GM23338 (cell line): ENCODE measurements at regions not wholly inside any gene's neighbourhood (a gene's known extent, or its start where the extent isn't known, plus 50 kb on each side); places are given as distances from the start of the nearest gene placed in this dataset.

Experiments used
- ATAC-seq: fragments of 200-7000 bp; cut with Tn5 transposase; 3 replicates; pipeline ENCODE4 v1.9.1; 2020
- DNase-seq: peaks from one replicate; pipeline ENCODE4 v3.0.0-alpha.2; 2015; ENCODE audit warnings: low spot score
- H2AFZ ChIP-seq: fragments of 200-600 bp; sonication (generic); 2 replicates; pipeline ENCODE4 v1.8.0; 2016; ENCODE audit warnings: antibody characterized with exemption, mild to moderate bottlenecking, moderate library complexity
- H3F3A ChIP-seq: fragments of 200-600 bp; sonication (generic); replicated peaks from 2 replicates; pipeline ENCODE4 v1.8.0; 2017; ENCODE audit warnings: antibody characterized with exemption, mixed run types, low read depth
- H3K27ac ChIP-seq: fragments of 200-600 bp; sonication (generic); 2 replicates; pipeline ENCODE4 v1.6.1; 2016; ENCODE audit warnings: low read depth
- H3K27me3 ChIP-seq: fragments of 200-600 bp; sonication (generic); 2 replicates; pipeline ENCODE4 v1.8.0; 2016; ENCODE audit warnings: mild to moderate bottlenecking, mixed run types, moderate library complexity; ENCODE audit not compliant: insufficient read depth
- H3K36me3 ChIP-seq: fragments of 200-600 bp; sonication (generic); 2 replicates; pipeline ENCODE4 v1.8.0; 2016; ENCODE audit warnings: mild to moderate bottlenecking; ENCODE audit not compliant: insufficient read depth
- H3K4me1 ChIP-seq: fragments of 200-600 bp; sonication (generic); 2 replicates; pipeline ENCODE4 v1.8.0; 2016; ENCODE audit warnings: mild to moderate bottlenecking, moderate library complexity; ENCODE audit not compliant: insufficient read depth
- H3K4me2 ChIP-seq: fragments of 200-600 bp; sonication (generic); 2 replicates; pipeline ENCODE4 v1.7.1; 2017; ENCODE audit warnings: mixed run types
- H3K4me3 ChIP-seq: fragments of 200-600 bp; sonication (generic); 2 replicates; pipeline ENCODE4 v1.6.1; 2016; ENCODE audit warnings: mixed run types
- H3K79me2 ChIP-seq: fragments of 200-600 bp; sonication (generic); replicated peaks from 2 replicates; pipeline ENCODE4 v1.8.0; 2017; ENCODE audit warnings: mild to moderate bottlenecking; ENCODE audit not compliant: insufficient read depth
- H3K9me2 ChIP-seq: fragments of 200-600 bp; sonication (generic); 2 replicates; pipeline ENCODE4 v1.8.0; 2017; ENCODE audit not compliant: insufficient read depth
- H4K20me1 ChIP-seq: fragments of 200-600 bp; sonication (generic); replicated peaks from 2 replicates; pipeline ENCODE4 v1.8.0; 2017; ENCODE audit warnings: mild to moderate bottlenecking; ENCODE audit not compliant: insufficient read depth
- H3K27ac Mint-ChIP-seq: 2 replicates; pipeline ENCODE4 v1.8.0; 2020; ENCODE audit warnings: inconsistent platforms, mild to moderate bottlenecking, moderate library complexity, mixed read lengths
- H3K27me3 Mint-ChIP-seq: 3 replicates; pipeline ENCODE4 v1.8.0; 2022; ENCODE audit warnings: low read depth, mild to moderate bottlenecking, moderate library complexity, mixed read lengths, inconsistent platforms; ENCODE audit not compliant: insufficient read depth, poor library complexity
- H3K36me3 Mint-ChIP-seq: 3 replicates; pipeline ENCODE4 v1.8.0; 2021; ENCODE audit warnings: low read depth, mild to moderate bottlenecking, inconsistent platforms, moderate library complexity, mixed read lengths
- H3K4me1 Mint-ChIP-seq: 3 replicates; pipeline ENCODE4 v1.8.0; 2020; ENCODE audit warnings: mild to moderate bottlenecking, inconsistent platforms, mixed read lengths
- H3K4me3 Mint-ChIP-seq: 3 replicates; pipeline ENCODE4 v1.8.0; 2021; ENCODE audit warnings: moderate library complexity, mild to moderate bottlenecking, inconsistent platforms, mixed read lengths
- H3K9me3 Mint-ChIP-seq: 3 replicates; pipeline ENCODE4 v1.8.0; 2020; ENCODE audit warnings: moderate library complexity, mild to moderate bottlenecking, inconsistent platforms, mixed read lengths
- CREB1 ChIP-seq: fragments of 250-450 bp; sonication (Bioruptor Pico); IDR thresholded peaks from 2 replicates; pipeline ENCODE4 v1.5.0; 2020; ENCODE audit warnings: low read depth, mild to moderate bottlenecking, moderate library complexity
- CTCF ChIP-seq, 2 experiments: fragments of 200-600 bp in 1 of 2; sonication (generic) in 1 of 2; conservative IDR thresholded peaks; 2 replicates each; pipeline versions ENCODE4 v1.5.1 to v1.6.1; 2016 to 2017; ENCODE audit warnings: antibody characterized with exemption in 2 of 2, low read depth in 2 of 2, mild to moderate bottlenecking in 2 of 2, moderate library complexity in 1 of 2
- ETS1 ChIP-seq: IDR thresholded peaks from 2 replicates; pipeline ENCODE4 v1.6.1; 2016; ENCODE audit warnings: antibody characterized with exemption
- EZH2 ChIP-seq: fragments of 200-600 bp; sonication (generic); IDR thresholded peaks from one replicate; pipeline ENCODE4 v1.8.0; 2017; ENCODE audit warnings: antibody characterized with exemption, mild to moderate bottlenecking, low read depth; ENCODE audit not compliant: unreplicated experiment
- EZH2phosphoT487 ChIP-seq: fragments of 200-600 bp; sonication (generic); IDR thresholded peaks from one replicate; pipeline ENCODE4 v1.8.1; 2018; ENCODE audit warnings: antibody characterized with exemption; ENCODE audit not compliant: unreplicated experiment
- JUNB ChIP-seq: IDR thresholded peaks from one replicate; pipeline ENCODE4 v1.6.1; 2016; ENCODE audit warnings: antibody characterized with exemption; ENCODE audit not compliant: unreplicated experiment
- NANOG ChIP-seq: IDR thresholded peaks from 2 replicates; pipeline ENCODE4 v1.6.1; 2016; ENCODE audit warnings: antibody characterized with exemption, borderline replicate concordance
- POLR2AphosphoS5 ChIP-seq: IDR thresholded peaks from 2 replicates; pipeline ENCODE4 v1.6.1; 2016; ENCODE audit warnings: antibody characterized with exemption, low read depth
- REST ChIP-seq: IDR thresholded peaks from one replicate; pipeline ENCODE4 v1.6.1; 2018; ENCODE audit warnings: antibody characterized with exemption; ENCODE audit not compliant: unreplicated experiment
- STAT1 ChIP-seq: IDR thresholded peaks from one replicate; pipeline ENCODE4 v1.6.1; 2016; ENCODE audit warnings: antibody characterized with exemption; ENCODE audit not compliant: unreplicated experiment
- ZNF114 ChIP-seq: fragments of 250-450 bp; sonication (Bioruptor Pico); IDR thresholded peaks from 2 replicates; pipeline ENCODE4 v1.5.0; 2020; ENCODE audit warnings: mild to moderate bottlenecking, moderate library complexity
- ZNF331 ChIP-seq: fragments of 250-450 bp; sonication (Bioruptor Pico); IDR thresholded peaks from 2 replicates; pipeline ENCODE4 v1.5.0; 2020; ENCODE audit warnings: low read depth, mild to moderate bottlenecking, moderate library complexity
- TF ChIP-seq, protein P1 (sequence below): fragments of 250-450 bp; sonication (Bioruptor Pico); IDR thresholded peaks from 2 replicates; pipeline ENCODE4 v1.5.0; 2020; ENCODE audit warnings: mild to moderate bottlenecking, moderate library complexity

GRCh38 chr16:86928523-86929011 lies 350.2 kb downstream of the FOXL1 start:
- Histone ChIP-seq H3K79me2 (no peaks in the 10 kb centered on the region), H4K20me1 (no peaks in the 10 kb centered on the region), H3F3A (no peaks in the 10 kb centered on the region), H3K36me3 (no peaks in the 10 kb centered on the region), H3K4me3 (no peak overlapping the region), H3K27me3 (no peaks in the 10 kb centered on the region), H3K9me2 (no peaks in the 10 kb centered on the region), H2AFZ (no peak overlapping the region), H3K4me2 (no peak overlapping the region), H3K27ac (no peak overlapping the region), H3K4me1 (peaks cover 7% of the 10 kb centered on the region)
- peaks cover 9% of the 10 kb centered on the region for H3K27me3 Mint-ChIP-seq
- H3K27ac Mint-ChIP-seq = no peak overlapping the region
- no peaks in the 10 kb centered on the region for H3K4me1 Mint-ChIP-seq
- no peak overlapping the region for H3K4me3 Mint-ChIP-seq
- no peak for TF ChIP-seq NANOG
- TF ChIP-seq EZH2 = no peak
- TF ChIP-seq REST = no peak
- TF ChIP-seq JUNB = no peak
- no peak for TF ChIP-seq CREB1
- no peak for TF ChIP-seq EZH2phosphoT487
- TF ChIP-seq, protein P1, sequence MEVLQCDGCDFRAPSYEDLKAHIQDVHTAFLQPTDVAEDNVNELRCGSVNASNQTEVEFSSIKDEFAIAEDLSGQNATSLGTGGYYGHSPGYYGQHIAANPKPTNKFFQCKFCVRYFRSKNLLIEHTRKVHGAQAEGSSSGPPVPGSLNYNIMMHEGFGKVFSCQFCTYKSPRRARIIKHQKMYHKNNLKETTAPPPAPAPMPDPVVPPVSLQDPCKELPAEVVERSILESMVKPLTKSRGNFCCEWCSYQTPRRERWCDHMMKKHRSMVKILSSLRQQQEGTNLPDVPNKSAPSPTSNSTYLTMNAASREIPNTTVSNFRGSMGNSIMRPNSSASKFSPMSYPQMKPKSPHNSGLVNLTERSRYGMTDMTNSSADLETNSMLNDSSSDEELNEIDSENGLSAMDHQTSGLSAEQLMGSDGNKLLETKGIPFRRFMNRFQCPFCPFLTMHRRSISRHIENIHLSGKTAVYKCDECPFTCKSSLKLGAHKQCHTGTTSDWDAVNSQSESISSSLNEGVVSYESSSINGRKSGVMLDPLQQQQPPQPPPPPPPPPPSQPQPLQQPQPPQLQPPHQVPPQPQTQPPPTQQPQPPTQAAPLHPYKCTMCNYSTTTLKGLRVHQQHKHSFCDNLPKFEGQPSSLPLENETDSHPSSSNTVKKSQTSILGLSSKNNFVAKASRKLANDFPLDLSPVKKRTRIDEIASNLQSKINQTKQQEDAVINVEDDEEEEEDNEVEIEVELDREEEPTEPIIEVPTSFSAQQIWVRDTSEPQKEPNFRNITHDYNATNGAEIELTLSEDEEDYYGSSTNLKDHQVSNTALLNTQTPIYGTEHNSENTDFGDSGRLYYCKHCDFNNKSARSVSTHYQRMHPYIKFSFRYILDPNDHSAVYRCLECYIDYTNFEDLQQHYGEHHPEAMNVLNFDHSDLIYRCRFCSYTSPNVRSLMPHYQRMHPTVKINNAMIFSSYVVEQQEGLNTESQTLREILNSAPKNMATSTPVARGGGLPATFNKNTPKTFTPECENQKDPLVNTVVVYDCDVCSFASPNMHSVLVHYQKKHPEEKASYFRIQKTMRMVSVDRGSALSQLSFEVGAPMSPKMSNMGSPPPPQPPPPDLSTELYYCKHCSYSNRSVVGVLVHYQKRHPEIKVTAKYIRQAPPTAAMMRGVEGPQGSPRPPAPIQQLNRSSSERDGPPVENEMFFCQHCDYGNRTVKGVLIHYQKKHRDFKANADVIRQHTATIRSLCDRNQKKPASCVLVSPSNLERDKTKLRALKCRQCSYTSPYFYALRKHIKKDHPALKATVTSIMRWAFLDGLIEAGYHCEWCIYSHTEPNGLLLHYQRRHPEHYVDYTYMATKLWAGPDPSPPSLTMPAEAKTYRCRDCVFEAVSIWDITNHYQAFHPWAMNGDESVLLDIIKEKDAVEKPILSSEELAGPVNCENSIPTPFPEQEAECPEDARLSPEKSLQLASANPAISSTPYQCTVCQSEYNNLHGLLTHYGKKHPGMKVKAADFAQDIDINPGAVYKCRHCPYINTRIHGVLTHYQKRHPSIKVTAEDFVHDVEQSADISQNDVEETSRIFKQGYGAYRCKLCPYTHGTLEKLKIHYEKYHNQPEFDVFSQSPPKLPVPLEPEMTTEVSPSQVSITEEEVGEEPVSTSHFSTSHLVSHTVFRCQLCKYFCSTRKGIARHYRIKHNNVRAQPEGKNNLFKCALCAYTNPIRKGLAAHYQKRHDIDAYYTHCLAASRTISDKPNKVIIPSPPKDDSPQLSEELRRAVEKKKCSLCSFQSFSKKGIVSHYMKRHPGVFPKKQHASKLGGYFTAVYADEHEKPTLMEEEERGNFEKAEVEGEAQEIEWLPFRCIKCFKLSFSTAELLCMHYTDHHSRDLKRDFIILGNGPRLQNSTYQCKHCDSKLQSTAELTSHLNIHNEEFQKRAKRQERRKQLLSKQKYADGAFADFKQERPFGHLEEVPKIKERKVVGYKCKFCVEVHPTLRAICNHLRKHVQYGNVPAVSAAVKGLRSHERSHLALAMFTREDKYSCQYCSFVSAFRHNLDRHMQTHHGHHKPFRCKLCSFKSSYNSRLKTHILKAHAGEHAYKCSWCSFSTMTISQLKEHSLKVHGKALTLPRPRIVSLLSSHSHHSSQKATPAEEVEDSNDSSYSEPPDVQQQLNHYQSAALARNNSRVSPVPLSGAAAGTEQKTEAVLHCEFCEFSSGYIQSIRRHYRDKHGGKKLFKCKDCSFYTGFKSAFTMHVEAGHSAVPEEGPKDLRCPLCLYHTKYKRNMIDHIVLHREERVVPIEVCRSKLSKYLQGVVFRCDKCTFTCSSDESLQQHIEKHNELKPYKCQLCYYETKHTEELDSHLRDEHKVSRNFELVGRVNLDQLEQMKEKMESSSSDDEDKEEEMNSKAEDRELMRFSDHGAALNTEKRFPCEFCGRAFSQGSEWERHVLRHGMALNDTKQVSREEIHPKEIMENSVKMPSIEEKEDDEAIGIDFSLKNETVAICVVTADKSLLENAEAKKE (CRISPR knock-in tag) = no peak
- TF ChIP-seq ZNF331 = no peak
- TF ChIP-seq STAT1 = no peak
- no peak for TF ChIP-seq ETS1
- TF ChIP-seq CTCF (conservative IDR thresholded peaks at IDR 0.05; ENCODE audit: low read depth in 2 of 2) = no peak
- no peak for TF ChIP-seq ZNF114 (CRISPR knock-in tag)
- no peak for TF ChIP-seq POLR2AphosphoS5
- no peak for DNase-seq
- no peaks in the 10 kb centered on the region for H3K36me3 Mint-ChIP-seq
- no peaks in the 10 kb centered on the region for H3K9me3 Mint-ChIP-seq
- no peak for ATAC-seq
